ENCODE measurements at regions not wholly inside any gene's neighbourhood (a gene's known extent, or its start where the extent isn't known, plus 50 kb on each side); places are given as distances from the start of the nearest gene placed in this dataset.

DNA sequence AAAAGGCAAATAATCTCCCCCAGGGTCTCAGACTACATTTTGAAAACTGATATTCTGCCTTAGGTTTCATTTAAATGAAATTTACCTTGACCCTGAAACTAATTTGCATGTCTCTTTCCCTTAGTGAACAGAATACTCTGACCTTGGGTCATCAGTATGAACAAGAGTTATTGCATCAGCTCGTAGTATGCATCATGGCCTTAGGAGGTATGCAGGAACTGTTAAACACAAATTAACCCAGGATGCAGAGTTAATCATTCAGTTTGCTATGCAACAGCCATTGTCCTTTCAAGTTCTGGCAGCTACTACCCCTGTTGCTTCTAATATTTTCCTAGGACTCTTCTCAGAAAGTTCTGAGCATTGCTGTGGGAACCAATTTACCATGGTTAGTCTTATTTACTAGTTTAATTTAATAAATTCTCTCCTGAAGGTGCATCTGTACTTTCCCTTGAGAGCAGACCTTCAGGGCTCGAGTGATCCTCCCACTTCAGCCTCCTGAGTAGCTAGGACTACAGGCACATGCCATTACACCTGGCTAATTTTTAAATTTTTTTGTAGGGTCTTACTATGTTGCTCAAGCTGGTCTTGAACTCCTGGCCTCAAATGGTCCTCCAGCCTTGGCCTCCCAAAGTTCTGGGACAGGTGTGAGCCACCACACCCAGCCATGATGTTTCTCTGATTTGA is 126.7 kb downstream of the TTC6 start (continued):
- TF ChIP-seq, protein P1, sequence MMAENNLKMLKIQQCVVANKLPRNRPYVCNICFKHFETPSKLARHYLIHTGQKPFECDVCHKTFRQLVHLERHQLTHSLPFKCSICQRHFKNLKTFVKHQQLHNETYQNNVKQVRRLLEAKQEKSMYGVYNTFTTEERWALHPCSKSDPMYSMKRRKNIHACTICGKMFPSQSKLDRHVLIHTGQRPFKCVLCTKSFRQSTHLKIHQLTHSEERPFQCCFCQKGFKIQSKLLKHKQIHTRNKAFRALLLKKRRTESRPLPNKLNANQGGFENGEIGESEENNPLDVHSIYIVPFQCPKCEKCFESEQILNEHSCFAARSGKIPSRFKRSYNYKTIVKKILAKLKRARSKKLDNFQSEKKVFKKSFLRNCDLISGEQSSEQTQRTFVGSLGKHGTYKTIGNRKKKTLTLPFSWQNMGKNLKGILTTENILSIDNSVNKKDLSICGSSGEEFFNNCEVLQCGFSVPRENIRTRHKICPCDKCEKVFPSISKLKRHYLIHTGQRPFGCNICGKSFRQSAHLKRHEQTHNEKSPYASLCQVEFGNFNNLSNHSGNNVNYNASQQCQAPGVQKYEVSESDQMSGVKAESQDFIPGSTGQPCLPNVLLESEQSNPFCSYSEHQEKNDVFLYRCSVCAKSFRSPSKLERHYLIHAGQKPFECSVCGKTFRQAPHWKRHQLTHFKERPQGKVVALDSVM (CRISPR knock-in tag; IDR thresholded peaks at IDR 0.05) = peak; percentile 74; the same call in 1 of the 2 replicates
- TF ChIP-seq, protein P2, sequence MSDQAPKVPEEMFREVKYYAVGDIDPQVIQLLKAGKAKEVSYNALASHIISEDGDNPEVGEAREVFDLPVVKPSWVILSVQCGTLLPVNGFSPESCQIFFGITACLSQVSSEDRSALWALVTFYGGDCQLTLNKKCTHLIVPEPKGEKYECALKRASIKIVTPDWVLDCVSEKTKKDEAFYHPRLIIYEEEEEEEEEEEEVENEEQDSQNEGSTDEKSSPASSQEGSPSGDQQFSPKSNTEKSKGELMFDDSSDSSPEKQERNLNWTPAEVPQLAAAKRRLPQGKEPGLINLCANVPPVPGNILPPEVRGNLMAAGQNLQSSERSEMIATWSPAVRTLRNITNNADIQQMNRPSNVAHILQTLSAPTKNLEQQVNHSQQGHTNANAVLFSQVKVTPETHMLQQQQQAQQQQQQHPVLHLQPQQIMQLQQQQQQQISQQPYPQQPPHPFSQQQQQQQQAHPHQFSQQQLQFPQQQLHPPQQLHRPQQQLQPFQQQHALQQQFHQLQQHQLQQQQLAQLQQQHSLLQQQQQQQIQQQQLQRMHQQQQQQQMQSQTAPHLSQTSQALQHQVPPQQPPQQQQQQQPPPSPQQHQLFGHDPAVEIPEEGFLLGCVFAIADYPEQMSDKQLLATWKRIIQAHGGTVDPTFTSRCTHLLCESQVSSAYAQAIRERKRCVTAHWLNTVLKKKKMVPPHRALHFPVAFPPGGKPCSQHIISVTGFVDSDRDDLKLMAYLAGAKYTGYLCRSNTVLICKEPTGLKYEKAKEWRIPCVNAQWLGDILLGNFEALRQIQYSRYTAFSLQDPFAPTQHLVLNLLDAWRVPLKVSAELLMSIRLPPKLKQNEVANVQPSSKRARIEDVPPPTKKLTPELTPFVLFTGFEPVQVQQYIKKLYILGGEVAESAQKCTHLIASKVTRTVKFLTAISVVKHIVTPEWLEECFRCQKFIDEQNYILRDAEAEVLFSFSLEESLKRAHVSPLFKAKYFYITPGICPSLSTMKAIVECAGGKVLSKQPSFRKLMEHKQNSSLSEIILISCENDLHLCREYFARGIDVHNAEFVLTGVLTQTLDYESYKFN (CRISPR knock-in tag; conservative IDR thresholded peaks at IDR 0.05) = no peak
- TF ChIP-seq NR2F2 (IDR thresholded peaks at IDR 0.05; ENCODE audit: borderline replicate concordance, low read depth) = no peak
- TF ChIP-seq CHD2 (IDR thresholded peaks at IDR 0.05; ENCODE audit: low read depth, low read length) = no peak
- TF ChIP-seq ZNF136 (CRISPR knock-in tag; IDR thresholded peaks at IDR 0.05; ENCODE audit: low read depth) = no peak
- no peak for TF ChIP-seq ZNF878 (CRISPR knock-in tag; IDR thresholded peaks at IDR 0.05)
- no peak for TF ChIP-seq AKAP8 (CRISPR knock-in tag; IDR thresholded peaks at IDR 0.05)
- TF ChIP-seq CENPX (CRISPR knock-in tag; IDR thresholded peaks at IDR 0.05) = no peak
- TF ChIP-seq RARA (CRISPR knock-in tag; IDR thresholded peaks at IDR 0.05) = peak; percentile 91
- TF ChIP-seq GATA4 (IDR thresholded peaks at IDR 0.05; ENCODE audit: borderline replicate concordance, low read depth) = no peak
- no peak for TF ChIP-seq NFYC (CRISPR knock-in tag; IDR thresholded peaks at IDR 0.05)
- TF ChIP-seq, protein P3, sequence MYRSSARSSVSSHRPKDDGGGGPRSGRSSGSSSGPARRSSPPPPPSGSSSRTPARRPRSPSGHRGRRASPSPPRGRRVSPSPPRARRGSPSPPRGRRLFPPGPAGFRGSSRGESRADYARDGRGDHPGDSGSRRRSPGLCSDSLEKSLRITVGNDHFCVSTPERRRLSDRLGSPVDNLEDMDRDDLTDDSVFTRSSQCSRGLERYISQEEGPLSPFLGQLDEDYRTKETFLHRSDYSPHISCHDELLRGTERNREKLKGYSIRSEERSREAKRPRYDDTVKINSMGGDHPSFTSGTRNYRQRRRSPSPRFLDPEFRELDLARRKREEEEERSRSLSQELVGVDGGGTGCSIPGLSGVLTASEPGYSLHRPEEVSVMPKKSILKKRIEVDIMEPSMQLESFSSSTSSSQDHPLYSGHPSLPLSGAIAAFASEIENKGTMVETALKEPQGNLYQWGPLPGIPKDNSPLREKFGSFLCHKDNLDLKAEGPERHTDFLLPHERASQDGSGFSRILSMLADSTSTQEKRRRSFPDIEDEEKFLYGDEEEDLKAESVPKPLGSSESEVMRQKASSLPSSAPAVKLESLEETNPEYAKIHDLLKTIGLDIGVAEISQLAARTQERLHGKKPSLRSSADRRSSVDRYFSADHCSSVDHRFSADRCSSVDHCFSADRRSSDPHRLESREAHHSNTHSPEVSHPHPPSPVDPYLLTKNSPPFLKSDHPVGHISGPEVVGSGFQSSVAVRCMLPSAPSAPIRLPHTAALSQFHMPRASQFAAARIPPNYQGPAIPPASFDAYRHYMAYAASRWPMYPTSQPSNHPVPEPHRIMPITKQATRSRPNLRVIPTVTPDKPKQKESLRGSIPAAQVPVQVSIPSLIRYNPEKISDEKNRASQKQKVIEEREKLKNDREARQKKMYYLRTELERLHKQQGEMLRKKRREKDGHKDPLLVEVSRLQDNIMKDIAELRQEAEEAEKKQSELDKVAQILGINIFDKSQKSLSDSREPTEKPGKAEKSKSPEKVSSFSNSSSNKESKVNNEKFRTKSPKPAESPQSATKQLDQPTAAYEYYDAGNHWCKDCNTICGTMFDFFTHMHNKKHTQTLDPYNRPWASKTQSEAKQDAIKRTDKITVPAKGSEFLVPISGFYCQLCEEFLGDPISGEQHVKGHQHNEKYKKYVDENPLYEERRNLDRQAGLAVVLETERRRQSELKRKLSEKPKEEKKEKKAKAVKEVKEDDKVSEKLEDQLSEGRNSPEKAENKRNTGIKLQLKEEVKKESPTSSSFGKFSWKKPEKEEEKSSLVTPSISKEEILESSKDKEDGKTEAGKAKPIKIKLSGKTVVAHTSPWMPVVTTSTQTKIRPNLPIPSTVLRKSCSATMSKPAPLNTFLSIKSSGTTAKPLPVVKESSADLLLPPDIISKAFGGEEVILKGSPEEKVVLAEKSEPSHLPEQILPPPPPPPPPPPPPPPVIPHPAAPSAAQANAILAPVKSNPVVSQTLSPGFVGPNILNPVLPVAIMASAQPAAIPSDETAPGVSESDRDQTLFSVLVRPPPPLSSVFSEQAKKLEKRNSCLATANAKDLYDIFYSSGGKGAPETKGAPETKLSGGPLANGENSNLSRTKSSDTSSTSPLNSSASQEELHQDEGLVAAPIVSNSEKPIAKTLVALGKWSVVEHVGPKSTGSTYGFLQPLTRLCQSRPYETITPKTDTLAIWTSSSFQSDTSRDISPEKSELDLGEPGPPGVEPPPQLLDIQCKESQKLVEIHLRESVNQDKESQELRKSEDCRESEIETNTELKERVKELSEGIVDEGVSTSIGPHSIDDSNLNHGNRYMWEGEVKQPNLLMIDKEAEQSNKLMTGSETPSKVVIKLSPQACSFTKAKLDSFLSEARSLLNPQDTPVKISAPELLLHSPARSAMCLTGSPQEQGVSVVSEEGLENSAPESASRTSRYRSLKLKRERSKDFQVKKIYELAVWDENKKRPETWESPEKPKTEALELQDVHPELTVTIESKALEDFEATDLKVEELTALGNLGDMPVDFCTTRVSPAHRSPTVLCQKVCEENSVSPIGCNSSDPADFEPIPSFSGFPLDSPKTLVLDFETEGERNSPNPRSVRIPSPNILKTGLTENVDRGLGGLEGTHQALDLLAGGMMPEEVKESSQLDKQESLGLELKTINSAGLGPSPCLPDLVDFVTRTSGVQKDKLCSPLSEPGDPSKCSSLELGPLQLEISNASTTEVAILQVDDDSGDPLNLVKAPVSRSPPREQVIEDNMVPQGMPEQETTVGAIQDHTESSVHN (CRISPR knock-in tag; IDR thresholded peaks at IDR 0.05) = no peak
- TF ChIP-seq ZBTB42 (CRISPR knock-in tag; IDR thresholded peaks at IDR 0.05) = no peak
- no peak for TF ChIP-seq ZBTB37 (CRISPR knock-in tag; IDR thresholded peaks at IDR 0.05)
